ENCODE measurements at regions not wholly inside any gene's neighbourhood (a gene's known extent, or its start where the extent isn't known, plus 50 kb on each side); places are given as distances from the start of the nearest gene placed in this dataset.

GRCh38 chr12:114976959-114977358 is 293.0 kb upstream of the TBX3 start:
- no peak for TF ChIP-seq CTCF (IDR thresholded peaks at IDR 0.05)
- no peak for TF ChIP-seq POLR2A (IDR thresholded peaks at IDR 0.05)

Measured in thyroid gland (tissue), 4 donors.